ENCODE measurements at regions not wholly inside any gene's neighbourhood (a gene's known extent, or its start where the extent isn't known, plus 50 kb on each side); places are given as distances from the start of the nearest gene placed in this dataset.

DNA sequence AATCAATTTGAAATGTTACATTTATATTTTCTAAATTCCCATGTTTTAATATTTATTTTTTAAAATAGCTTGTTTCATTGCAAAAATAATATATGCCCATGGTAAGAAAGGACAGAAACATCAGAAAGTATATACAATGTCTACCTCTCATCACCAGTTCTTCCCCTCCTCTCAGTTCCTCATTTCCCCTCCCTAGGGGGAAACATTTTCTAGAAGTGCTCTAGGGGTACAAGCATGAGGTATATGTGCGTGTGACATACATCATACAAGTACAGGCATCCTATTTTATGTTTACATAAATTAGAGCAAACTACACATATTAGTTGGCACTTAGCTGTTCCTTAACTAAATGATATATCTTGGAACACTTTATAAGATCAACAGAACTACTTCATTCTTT, 189.3 kb upstream of the VEPH1 start:
- intact Hi-C loops (cut with DNase I): no loop called here
- Histone ChIP-seq H3K9me3 (peaks cover 0 to 17% (median 0%) of the 10 kb centered on the region in 11 donors), H3K36me3 (no peaks in the 10 kb centered on the region), H3K27ac (no peak overlapping the region), H3K4me1 (no peaks in the 10 kb centered on the region), H3K4me3 (no peak overlapping the region), H3K27me3 (no peaks in the 10 kb centered on the region)
- DNase-seq: no peak
- TF ChIP-seq CTCF (IDR thresholded peaks at IDR 0.05): no peak
- no peak for ATAC-seq
- WGBS, 2 donors: 76 to 83% methylated on average over 1 of the region's 1 CpG

GRCh38 chr3:157683668-157684067, 180.5 kb upstream of the VEPH1 start:
- DNase-seq (no peak), ATAC-seq (no peak)
- peaks cover 0 to 15% (median 0%) of the 10 kb centered on the region in 11 donors for H3K9me3 ChIP-seq
- H3K36me3 ChIP-seq: no peaks in the 10 kb centered on the region
- no peak for TF ChIP-seq CTCF (IDR thresholded peaks at IDR 0.05)
- no peaks in the 10 kb centered on the region for H3K4me1 ChIP-seq
- H3K4me3 ChIP-seq: no peak overlapping the region
- whole genome bisulfite sequencing, 2 donors: 59 to 62% methylated on average over 3 of the region's 3 CpGs
- H3K27ac ChIP-seq: no peak overlapping the region
- no peaks in the 10 kb centered on the region for H3K27me3 ChIP-seq
- intact Hi-C loops (cut with DNase I): no loop called here

DNA sequence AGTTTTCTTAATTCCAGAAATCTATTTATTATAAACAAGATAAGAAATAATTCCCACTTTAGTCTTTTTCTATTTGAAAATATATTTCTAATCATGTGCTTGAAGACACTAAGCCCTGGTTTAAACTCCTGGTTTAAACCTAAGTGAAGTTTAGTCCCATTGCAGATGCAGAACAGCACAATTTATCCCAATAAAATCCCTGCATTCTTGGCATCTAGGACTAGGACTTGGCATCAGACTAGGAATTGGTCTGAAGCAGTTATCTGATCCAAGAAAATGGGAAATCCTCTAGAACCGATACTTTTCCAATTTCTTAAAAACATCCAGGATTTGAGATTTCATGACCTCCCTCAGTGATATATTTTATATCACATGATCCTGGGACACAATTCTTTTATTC, 168.8 kb upstream of the VEPH1 start:
- intact Hi-C loops (cut with DNase I): no loop called here
- ATAC-seq (no peak), DNase-seq (no peak)
- Histone ChIP-seq H3K27me3 (no peaks in the 10 kb centered on the region), H3K9me3 (peaks cover 0 to 9% (median 0%) of the 10 kb centered on the region in 11 donors), H3K27ac (no peak overlapping the region), H3K4me3 (no peak overlapping the region), H3K36me3 (no peaks in the 10 kb centered on the region), H3K4me1 (no peaks in the 10 kb centered on the region)
- WGBS, 2 donors: 35 to 72% methylated on average over 1 of the region's 1 CpG
- no peak for TF ChIP-seq CTCF (IDR thresholded peaks at IDR 0.05)

GRCh38 chr3:157671656-157672055, 168.4 kb upstream of the VEPH1 start:
- no peaks in the 10 kb centered on the region for H3K4me1 ChIP-seq
- ATAC-seq (no peak), DNase-seq (no peak)
- WGBS, 2 donors: 70 to 84% methylated on average over 3 of the region's 3 CpGs
- H3K27ac ChIP-seq: no peak overlapping the region
- peaks cover 0 to 9% (median 0%) of the 10 kb centered on the region in 11 donors for H3K9me3 ChIP-seq
- no peak overlapping the region for H3K4me3 ChIP-seq
- no peak for TF ChIP-seq CTCF (IDR thresholded peaks at IDR 0.05)
- no peaks in the 10 kb centered on the region for H3K27me3 ChIP-seq
- no peaks in the 10 kb centered on the region for H3K36me3 ChIP-seq
- intact Hi-C loops (cut with DNase I): no loop called here

DNA sequence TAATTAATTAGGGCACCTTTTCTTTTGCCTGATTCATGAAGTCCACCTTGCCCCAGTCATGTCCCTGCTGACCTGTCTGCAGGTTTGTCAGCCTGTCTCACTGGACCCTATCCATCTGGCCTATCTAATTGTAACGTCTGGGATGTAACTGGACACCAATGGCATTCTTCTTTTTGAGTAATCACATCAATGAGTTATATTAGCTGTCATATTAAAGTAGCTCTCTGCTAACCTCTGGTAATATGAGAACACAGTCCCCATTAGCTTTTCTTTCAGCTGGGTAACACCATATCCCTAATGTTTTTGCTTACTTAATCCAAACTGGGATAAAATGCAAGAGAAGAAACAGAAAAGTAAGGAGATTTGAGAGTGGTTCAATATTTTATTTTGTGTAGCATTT, 166.2 kb upstream of the VEPH1 start:
- intact Hi-C loops (cut with DNase I): no loop called here
- Histone ChIP-seq H3K4me1 (no peaks in the 10 kb centered on the region), H3K4me3 (no peak overlapping the region), H3K27ac (no peak overlapping the region), H3K27me3 (no peaks in the 10 kb centered on the region), H3K36me3 (no peaks in the 10 kb centered on the region), H3K9me3 (peaks cover 0 to 9% (median 0%) of the 10 kb centered on the region in 11 donors)
- DNase-seq (no peak), ATAC-seq (no peak)
- 14 to 18% methylated on average over 1 of the region's 1 CpG for WGBS, 2 donors
- no peak for TF ChIP-seq CTCF (IDR thresholded peaks at IDR 0.05)

Data from heart right ventricle (tissue), 16 donors.